HG03159 (cell line): ENCODE measurements at regions not wholly inside any gene's neighbourhood (a gene's known extent, or its start where the extent isn't known, plus 50 kb on each side); places are given as distances from the start of the nearest gene placed in this dataset.
"Not testable (repeated sequence)": the region's sequence is repeated elsewhere in the genome, so short reads cannot be mapped to it uniquely, and the experiment has no call there.

ENCODE experiments used
- ATAC-seq: cut with Tn5 transposase; IDR thresholded peaks from one replicate; pipeline ENCODE4 v1.9.1; 2021; ENCODE audit warnings: mild to moderate bottlenecking, moderate library complexity; ENCODE audit not compliant: unreplicated experiment

DNA sequence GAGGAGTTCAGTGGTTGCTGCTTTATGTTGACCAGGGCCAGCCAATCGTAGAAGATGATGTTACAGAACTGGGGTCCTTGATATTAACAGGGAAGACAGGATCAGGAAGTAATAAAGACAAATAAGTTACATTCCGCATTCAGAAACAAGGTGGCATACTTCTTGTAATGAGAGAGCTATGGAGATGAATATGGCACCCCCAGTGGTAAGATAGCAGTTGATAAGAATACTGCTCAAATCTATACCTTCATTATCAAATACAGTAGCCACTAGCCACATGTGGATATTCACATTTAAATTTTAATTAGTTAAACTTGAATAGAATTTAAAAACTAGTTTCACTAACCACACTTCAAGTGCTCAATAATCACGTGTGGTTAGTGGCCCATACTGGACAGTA, 290.4 kb upstream of the RBMS1 start:
- ATAC-seq = no peak

DNA sequence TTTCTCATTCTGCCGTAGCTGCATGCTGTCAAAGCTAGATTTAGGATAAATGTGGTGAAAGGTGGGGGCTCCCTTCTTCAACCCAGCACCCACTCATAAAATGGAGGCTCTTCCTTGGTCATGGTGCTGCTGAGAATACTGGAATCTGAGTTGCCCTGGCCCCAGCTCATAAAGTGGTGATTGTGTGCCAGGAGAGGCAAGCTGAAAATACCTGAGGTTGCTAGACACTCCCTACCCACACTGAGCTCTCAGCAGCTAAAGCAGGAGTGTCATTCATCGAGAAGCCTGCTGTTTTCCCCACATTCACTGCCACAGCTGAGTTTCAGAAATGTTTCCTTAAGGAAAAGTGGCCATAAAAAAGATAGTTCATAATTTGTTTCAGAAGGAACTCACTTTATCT, 297.1 kb upstream of the RBMS1 start:
- no peak for ATAC-seq

DNA sequence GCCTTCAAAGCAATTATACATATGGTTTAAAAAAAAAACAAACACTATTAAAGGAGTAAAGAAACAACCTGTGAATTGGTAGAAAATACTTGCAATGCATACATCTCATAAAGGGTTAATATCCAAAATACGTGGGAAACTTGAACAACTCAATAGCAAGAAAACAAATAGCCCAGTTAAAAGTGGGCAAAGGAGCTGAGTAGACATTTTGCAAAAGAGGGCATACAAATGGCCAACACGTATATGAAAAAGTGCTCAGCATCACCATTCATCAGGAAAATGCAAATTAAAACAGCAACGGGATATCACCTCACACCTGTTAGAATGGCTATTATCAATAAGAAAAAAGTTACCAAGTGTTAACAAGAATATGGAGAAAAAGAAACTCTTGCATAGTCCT, 298.3 kb upstream of the RBMS1 start:
- ATAC-seq = no peak

DNA sequence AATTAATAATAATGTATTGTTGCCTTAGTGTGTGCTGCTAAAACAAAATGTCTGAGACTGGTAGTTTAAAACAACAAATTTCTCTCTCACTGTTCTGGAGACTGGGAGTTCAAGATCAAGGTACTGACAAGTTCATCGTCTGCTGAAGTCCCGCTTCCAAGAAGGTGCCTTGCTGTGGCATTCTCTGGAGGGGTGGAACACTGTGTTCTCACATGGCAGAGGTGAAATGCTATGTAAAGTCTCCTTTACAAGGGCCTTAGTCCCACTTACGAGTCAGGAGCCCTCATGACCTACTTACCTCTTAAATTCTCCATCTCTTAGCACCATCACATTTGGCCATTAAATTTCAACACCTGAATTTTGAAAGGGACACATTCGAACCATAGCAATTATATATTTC, 299.2 kb upstream of the RBMS1 start:
- no peak for ATAC-seq

DNA sequence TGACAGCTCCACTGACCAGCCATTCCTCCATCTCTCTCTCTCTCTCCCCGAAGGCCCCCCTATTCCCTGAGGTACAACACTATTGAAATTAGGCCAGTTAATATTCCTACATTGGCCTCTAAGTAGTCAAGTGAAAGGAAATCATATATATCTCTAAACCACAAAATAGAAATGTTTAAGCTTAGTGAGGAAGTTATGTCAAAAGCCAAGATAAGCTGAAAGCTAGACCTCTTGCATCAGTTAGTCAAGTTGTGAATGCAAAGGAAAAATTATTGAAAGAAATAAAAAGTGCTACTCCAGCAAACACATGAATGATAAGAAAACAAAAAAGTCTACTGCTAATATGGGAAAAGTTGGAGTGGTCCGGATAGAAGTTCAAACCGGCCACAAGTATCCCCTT, 301.3 kb upstream of the RBMS1 start:
- no peak for ATAC-seq

DNA sequence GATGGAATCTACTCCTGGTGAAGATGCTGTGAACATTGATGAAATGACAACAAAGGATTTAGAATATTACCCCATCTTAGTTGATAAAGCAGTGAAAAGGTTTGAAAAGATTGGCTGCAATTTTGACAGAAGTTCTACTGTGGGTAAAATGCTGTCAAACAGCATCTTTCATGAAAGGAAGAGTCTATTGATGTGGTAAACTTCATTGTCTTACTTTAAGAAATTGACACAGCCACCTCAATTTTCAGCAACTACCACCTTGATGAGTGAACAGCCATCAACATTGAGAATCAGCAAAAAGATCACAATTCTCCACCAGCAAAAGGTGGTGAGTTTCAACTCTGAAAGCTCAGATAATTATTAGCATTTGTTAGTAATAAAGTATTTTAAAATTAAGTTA, 310.3 kb upstream of the RBMS1 start:
- no peak for ATAC-seq

DNA sequence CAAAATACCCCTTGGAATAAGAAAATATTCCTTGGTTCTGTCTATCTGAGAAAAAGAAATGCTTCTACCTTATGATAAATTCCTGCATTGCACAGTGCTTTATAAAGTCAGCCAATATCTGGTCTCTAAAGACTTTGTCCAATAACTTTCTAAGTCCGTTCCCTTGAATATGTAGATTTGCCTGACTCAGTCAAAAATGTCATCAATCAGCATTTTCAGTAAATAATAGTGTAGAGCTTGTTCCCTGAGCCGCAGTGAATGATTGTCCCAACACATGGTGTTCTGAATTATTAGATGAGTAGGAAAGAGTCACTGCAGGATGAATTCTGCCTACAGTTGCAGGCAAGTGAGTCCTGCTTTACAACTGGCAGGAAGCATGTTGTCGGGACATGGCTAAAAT, 316.8 kb upstream of the RBMS1 start:
- no peak for ATAC-seq

DNA sequence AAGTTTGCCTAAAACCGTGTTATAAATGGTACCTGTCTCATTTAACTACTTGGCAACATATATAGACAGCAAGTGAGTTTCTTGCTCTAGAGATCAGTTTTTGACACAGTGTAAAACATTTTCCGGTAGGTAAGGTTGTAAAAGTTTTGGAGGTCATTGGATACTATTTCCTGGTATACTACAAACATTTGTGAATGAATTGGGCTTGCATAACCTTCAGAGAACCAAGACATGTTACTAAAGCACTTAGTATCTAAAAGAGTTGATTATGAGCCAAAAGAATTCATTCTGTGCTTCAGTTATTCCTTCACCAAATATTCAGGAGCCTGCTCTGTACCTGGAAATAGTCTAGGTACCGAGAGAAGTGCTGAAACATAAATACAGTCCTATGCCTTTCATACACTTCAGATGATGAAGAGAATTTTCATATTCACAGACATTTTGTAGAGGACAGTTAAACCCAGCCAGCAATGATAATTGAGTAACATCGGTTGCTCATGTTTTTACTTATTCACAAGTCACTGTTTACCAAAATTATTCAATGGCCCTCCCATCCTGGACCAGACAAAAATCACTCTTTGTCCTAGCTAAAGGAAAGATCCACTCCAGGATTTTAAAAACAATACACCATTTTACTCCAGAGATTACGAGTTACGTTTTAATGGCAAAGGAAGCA, 319.4 kb upstream of the RBMS1 start:
- ATAC-seq = no peak

DNA sequence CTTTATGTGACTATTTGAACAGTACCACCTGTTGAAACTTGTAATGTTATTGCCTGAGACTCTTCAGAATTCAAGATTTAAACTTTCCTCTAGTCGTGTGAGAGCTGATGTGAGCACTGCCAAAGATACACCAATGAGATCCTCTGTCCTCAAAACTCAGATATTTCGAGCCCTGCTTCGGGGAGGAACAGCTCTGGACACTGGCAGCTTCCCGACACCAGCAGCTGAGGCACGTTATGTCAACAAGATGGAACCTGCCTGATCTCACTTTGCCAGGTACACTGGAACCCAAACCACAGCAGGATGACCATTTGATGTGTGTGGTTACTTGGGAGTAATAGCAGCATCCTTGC, 319.9 kb upstream of the RBMS1 start:
- no peak for ATAC-seq

DNA sequence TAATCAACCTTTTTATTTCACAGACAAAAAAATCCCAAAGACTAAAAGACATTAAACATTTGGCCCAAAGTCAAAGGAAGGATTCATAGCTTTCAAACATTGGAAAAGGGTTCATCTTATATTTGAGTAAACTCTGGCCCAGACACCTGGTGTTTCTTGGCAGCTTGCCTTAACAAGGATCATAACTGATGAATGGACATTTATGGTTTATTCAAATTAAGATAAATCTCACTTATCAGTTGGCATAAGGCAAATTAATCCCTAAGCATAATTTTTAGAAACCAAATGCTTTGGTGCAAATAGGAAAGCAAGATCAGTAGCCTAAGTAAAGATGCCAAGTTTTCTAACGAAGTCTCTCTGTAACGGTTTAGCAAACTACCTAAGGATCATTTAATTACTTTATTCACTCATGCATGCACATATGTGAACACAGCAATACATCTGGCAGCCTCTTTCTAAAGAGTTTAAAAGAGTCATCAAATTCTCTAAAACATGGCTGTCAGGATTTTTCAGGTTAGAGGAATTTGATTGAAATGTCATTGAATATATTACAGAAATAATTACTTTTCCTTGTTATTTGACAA, 323.4 kb upstream of the RBMS1 start:
- ATAC-seq = no peak

DNA sequence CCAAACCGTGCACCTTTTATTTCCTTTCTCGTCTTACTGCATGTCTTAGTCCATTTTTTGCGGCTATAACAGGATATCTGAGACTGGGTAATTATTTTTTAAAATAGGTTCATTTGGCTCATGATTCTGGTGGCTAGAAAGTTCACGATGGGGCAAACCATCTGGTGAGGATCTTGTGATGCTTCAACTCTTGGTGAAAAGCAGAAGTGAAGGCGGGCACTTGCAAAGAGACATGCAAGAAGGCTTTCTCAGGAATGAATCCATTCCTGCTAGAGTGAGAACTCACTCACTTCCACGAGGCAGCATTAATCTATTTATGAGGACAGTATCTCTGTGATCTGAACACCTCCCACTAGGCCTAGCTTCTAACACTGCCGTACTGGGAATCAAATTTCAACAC, 327.1 kb upstream of the RBMS1 start:
- ATAC-seq = no peak

DNA sequence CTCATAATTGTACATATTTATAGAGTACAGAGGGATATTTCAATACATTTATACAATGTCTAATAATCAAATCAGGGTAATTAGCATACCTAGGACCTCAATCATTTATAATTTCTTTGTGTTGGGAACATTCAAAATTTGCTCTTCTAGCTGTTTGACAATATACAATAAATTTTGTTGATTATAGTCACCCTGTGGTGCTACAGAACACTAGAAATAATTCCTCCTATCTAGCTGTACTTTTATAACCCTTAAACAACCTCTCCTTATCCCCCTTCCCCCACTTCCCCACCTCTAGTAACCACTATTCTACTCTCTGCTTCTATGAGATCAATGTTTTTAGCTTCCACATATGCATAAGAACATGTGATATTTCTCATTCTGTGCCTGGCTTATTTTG, 328.4 kb upstream of the RBMS1 start:
- no peak for ATAC-seq

DNA sequence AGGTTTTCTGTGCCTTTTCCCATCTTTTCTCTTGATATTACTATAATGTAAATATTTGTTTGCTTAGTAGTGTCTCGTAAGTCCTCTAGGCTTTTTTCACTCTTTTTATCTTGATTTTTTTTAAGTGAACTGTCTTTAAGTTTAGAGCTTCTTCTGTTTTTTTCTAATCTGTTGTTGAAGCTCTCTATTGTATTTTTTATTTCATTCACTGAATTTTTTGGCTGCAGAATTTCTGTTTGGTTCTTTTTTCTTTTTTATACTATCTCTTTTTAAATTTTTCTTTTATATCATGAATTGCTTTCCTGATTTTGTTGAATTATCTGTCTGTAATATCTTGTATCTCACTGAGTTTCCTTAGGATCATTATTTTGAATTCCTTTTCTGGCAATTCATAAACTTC, 331.8 kb upstream of the RBMS1 start:
- ATAC-seq = no peak

DNA sequence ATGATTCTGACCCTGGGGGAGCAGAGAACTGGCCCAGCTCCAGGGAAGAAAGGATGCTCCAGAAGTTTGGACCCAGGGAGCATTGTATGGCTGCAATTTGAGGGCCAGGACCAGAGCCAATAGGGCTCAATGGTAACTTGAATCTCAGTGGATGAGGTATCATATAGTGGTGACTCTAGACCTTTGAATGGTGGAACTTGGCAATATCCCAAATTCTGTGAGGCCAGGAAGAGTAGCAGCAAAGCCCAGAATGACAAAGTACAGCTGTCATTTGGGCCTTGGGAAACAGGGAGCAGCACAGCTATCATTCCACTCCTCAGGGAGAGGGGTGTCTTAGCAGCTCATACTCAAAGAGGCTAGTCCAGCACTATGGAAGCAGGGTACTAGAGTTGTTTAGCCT, 332.9 kb upstream of the RBMS1 start:
- no peak for ATAC-seq

DNA sequence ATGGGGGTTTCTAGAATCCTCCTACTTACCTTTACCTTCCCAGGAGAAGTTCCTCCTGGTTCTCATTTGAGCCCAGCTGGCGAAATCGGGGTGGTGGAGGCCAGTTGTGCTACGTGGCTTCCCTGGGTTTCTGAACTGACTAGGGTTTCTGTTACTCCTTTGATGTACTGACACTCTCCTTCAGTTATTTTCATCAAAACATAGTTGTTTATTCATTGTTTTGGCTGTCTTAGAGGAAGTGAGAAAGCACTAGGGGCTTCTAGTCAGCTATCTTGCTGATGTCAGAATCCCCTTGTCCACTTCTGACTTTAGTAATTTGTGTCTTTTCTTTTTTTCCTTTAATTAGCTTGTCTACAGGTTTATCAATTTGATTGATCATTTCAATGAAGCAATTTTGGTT, 332.2 kb upstream of the TANK start:
- no peak for ATAC-seq

DNA sequence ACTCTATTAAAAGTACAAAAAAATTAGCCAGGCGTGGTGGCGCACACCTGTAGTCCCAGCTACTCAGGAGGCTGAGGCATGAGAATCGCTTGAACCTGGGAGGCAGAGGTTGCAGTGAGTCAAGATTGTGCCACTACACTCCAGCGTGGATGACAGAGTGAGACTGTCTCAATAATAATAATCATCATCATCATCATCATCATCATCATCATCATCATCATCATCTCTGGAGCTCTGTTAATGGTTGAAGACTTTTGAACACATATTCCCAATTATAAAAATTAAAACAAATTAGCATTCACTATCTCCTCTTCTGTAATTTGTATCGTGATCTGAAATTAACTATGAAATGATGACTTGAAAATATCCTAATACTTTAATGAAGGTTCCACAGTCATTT, 327.8 kb upstream of the TANK start:
- ATAC-seq = not testable (repeated sequence)

DNA sequence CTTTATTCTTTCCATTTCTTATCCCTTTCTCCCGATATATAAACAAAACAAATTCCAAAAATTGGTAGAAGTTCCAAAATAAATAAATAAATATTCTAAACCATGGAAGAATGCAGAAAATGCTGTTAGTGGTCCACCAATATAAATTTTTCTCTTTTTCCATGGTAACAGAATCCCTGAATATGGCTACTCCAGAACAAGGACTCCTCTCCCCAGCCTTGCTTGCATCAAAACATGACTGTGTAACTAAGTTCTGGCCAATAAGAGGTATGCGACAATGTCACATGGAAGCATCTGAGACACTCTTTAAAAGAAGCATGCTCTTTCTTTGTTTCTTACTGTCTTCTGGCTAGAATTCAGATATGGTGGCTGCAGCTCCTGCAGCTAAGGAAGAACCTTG, 325.1 kb upstream of the TANK start:
- no peak for ATAC-seq

DNA sequence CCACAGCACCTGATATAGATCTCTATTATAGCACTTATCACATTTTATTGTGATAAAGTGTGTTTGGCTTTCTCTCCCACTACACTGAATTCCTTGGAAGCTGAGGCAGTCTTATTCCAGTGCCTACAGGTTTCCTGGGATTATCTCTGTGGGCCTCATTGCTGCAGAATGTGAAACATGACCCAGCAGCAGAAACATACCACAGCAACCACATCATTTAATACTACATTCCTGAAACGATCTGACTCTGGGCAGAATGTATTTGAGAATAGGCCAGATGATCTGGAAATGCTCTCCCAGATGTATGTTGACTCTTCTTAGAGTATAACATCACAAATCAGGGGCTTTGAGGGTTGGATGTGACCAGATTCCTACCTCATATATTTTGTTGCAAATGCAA, 323.5 kb upstream of the TANK start:
- no peak for ATAC-seq

DNA sequence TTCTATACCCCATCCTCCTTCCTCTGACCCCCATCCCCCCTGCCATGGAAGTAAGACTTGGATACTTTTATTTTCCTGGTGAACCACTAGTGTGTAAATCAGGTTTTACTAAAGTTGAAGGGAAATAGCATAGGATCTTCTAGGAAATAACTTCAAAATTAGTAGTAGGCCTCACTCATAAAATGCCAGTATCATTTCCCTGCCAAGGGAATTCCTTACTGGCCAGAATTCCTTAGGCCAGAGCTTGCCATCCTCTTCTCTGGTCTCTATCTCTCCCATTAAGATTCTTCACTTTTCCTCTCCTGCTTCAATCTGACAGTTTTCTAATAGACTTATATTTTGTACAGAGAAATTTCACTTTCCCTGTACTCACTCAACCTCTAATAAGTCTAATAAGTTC, 322.8 kb upstream of the TANK start:
- ATAC-seq = no peak

DNA sequence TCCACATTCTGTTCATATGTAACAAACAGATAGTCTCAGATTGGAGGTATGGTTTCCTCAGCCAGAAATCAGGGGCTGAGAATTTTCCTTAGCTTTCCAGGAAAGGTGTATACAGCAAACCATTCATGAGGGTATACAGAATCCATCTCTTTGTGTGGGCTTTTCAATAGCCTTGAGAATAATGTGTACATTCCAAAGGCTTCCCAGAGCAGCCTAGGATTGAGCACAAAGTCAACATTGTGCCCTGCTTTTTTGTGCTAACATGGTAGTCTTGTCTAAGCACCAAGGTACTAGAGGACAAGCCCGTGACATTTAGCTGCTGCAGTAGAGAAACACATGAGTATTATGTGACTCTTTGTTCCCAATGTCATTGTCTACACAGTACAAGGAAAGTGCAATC, 322.1 kb upstream of the TANK start:
- no peak for ATAC-seq

DNA sequence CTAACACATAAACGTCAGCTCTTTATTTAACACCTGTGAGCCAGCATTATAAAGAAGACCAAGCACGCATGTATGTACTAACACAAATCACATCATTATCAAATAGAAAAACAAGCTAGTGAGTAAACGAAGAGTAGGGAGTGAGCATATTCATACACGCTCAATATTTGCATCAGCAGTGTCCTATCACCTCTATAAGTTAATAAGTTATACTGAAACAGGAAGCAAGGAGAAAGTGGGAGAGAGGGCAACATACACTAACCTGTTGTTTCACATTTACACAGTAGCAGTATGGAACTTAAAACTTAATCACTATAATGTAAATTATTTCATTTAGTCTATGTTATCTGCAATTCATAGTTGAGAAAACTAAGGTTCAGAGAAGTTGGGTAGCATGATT, 321.5 kb upstream of the TANK start:
- ATAC-seq = peak; percentile 56

DNA sequence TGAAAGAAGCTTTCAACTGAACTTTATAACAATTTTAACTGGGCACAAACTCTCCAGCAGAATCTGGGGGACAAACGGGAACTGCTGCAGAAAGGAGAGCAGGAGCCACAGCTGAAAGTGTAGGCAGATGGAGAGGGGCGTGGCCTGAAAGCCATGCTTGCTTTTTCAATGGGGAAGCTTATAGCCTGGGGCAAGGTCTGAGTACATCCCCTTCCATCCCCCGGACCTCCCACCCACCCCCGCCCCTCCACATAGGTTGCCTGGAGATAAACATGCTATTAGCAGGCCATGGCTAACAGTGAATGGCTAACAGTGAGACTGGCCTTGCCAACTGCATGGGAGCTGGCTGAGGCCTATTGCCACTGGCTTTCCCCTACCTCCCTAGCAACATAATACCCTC, 317.9 kb upstream of the TANK start:
- ATAC-seq = no peak

DNA sequence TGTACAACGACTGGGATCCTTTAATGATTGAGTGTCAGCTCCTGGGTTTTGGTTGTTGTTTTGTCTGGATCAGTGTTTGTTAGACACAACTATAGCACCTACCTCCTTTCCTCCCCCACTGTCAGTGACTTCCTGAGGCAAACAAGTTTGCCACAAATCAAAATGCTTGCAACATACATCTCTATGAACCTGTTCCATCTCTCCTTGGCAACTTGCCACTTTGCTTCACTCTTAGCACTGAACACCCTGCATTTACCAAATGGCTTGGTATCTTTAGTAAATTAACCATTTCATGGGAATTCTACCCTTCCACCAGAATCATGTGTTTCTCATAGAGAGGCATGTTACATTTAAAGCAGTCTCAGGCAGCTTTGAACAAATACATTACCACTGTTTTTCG, 301.1 kb upstream of the TANK start:
- no peak for ATAC-seq
